HUDEP-2 (cell line): ENCODE measurements at regions not wholly inside any gene's neighbourhood (a gene's known extent, or its start where the extent isn't known, plus 50 kb on each side); places are given as distances from the start of the nearest gene placed in this dataset.

Experiments used
- DNase-seq, 76 experiments: peaks; one replicate each; lab custom pipeline; 2025; ENCODE audit not compliant: unreplicated experiment in 76 of 76; lab: John Stamatoyannopoulos, UW

GRCh38 chr1:34460193-34460592, 283.5 kb downstream of the C1orf94 start:
- peak in 57 of 76 experiments; percentile 2 to 69 (median 23) for DNase-seq

GRCh38 chr1:34470401-34470800, 284.4 kb upstream of the GJB5 start:
- no peak for DNase-seq

DNA sequence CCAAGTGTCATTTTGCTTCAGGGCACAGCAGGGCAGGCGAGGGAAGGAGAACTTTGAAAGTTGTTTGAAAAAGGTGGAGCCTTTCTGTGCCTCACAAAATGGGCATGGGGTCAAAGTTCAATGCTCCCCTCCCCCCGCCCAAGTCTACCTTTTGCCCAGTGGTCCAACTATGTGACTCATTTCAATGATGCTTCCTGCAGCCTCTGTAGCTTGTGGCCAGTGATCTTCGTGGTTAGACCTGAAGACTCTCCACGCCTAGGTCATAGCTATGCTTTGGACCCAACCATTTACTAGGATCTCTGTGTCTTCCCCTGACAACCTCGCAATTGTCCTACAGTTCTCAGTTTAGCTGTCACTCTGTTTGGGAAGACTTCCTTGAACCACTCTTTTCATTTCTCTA, 280.3 kb upstream of the GJB5 start:
- DNase-seq, result no peak

GRCh38 chr1:34476371-34476770, 278.5 kb upstream of the GJB5 start:
- DNase-seq, result no peak

GRCh38 chr1:34477632-34478141, 277.2 kb upstream of the GJB5 start:
- DNase-seq, result peak in 1 of 76 experiments; percentile 0

GRCh38 chr1:34478515-34479076, 276.3 kb upstream of the GJB5 start:
- DNase-seq, result no peak

DNA sequence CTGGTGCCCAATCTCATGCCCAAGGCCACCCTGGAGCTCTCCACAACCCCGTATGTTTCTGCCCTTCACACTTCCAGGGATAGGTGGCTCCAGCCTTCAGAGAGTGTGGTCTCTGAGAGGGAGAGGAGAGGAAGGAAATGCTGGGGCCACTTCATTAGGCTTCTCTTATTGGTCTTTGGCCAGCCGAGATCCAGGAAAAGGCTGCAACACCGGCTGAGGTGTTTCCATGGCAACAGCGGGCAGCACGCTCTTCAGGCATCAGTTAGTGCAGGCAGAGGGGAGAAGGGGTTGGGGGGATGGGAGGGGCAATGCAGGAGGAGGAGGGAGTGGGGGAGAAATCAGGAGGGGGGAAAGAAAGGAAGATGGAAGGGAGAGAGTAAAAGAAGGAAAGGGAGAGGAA, 275.1 kb upstream of the GJB5 start:
- DNase-seq, result no peak

GRCh38 chr1:34488080-34488708, 266.7 kb upstream of the GJB5 start:
- no peak for DNase-seq

- peak in 29 of 76 experiments; percentile 0 to 41 (median 9) for DNase-seq
Observed at GRCh38 chr1:34500451-34500850, 254.4 kb upstream of the GJB5 start.

GRCh38 chr1:34511802-34512201, 243.0 kb upstream of the GJB5 start:
- DNase-seq, result no peak

GRCh38 chr1:34518146-34518699, 236.6 kb upstream of the GJB5 start:
- DNase-seq, result no peak

- no peak for DNase-seq
Observed at GRCh38 chr1:34520111-34520510, 234.7 kb upstream of the GJB5 start.

DNA sequence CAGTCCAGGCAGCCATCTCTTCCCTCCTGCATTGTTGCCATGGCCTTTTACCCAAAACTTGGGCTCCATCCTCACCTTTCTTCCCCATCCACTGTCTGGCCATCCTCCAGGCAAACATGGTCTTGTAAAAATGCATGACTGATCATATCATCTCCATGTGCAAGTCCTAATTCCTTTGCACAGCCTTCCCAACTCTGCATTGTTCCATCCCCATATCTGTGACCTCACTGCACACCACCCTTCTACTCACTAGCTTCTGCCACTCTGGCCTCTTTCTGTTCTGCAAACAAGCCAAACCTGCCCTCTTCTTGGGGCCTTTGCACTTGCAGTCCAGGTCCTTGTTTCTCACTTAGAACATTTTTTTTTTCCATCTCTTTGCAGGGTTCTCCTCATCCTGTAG, 230.1 kb upstream of the GJB5 start:
- DNase-seq, result no peak

GRCh38 chr1:34529935-34530859, 224.7 kb upstream of the GJB5 start:
- DNase-seq, result no peak

GRCh38 chr1:34532113-34532512, 222.7 kb upstream of the GJB5 start:
- no peak for DNase-seq

DNA sequence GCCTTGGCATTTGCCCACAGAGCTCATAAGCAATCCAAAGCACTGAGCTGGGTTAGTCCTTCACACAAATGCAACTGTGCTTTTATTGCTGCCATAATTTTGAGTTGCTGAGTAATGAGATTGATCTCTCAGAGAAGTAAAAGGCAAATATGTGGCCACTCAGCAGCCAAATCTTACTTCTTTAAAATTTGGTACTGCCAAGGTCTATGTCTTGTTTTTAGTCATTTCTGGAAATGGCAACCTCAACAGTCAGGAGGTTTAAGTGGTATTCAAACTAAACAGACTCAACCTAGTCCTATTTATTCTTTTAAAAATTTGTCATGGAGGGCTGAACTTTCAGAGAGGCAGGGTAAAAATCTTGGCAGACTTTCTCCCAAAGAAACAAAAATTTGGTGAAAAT, 216.4 kb upstream of the GJB5 start:
- no peak for DNase-seq

GRCh38 chr1:34547046-34547674, 207.7 kb upstream of the GJB5 start:
- DNase-seq, result peak in 1 of 76 experiments; percentile 6

DNA sequence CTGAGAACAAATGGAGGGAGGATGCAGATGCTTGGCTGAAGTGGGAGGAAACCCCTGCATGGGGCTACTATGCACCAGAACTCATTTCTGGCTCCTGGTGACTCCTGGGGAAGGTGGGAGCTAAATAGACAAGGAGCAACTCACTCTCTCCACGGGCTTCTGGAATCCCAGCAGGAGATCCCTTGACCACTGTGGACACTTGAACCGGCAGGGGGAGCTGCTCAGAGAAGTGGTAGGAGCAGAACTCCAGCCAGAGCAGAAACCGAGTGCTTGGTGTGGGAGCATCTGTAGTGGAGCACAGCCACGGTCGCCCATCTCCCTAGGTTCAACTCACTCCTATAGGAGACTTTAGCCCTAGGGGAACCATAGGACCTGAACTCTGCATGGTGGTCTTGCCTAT, 205.6 kb upstream of the GJB5 start:
- peak in 44 of 76 experiments; percentile 1 to 53 (median 24) for DNase-seq

- DNase-seq, result no peak
Observed at GRCh38 chr1:34578306-34578705, 176.5 kb upstream of the GJB5 start.

- DNase-seq, result no peak
Observed at GRCh38 chr1:34582356-34582755, 172.5 kb upstream of the GJB5 start.

GRCh38 chr1:34587761-34588160, 167.1 kb upstream of the GJB5 start:
- no peak for DNase-seq
